IMR-90 (cell line): ENCODE measurements at regions not wholly inside any gene's neighbourhood (a gene's known extent, or its start where the extent isn't known, plus 50 kb on each side); places are given as distances from the start of the nearest gene placed in this dataset.

Experiments
- ATAC-seq: fragments of 200-7000 bp; cut with Tn5 transposase; 2 replicates; pipeline ENCODE4 v1.9.1; 2020; ENCODE audit warnings: low read depth, mild to moderate bottlenecking, moderate library complexity
- BruUV-seq: library from RNA; stranded (reverse); fragments of 400-500 nt; replicated peaks from 2 replicates; lab custom pipeline; 2021; lab: Mats Ljungman, UMichigan
- CTCF ChIA-PET: fragments of 300-600 bp; formaldehyde crosslinking; extraction: SDS; loops from one replicate; lab custom pipeline; 2021; ENCODE audit warnings: antibody characterized with exemption; lab: Yijun Ruan, JAX
- POLR2A ChIA-PET: fragments of 300-600 bp; sonication (Branson Sonifier 250); formaldehyde crosslinking; loops from one replicate; lab custom pipeline; 2022; ENCODE audit warnings: antibody characterized with exemption; ENCODE audit not compliant: unreplicated experiment; lab: Charles Lee
- DNase-seq: peaks from one replicate; pipeline ENCODE4 v3.0.0; 2013
- H2AFZ ChIP-seq: replicated peaks from 2 replicates; pipeline ENCODE3; 2013; ENCODE audit warnings: low read length, mild to moderate bottlenecking; ENCODE audit not compliant: poor library complexity
- H2AK5ac ChIP-seq: 2 replicates; pipeline ENCODE4 v1.6.1; 2013; ENCODE audit warnings: low read depth, low read length, inconsistent platforms
- H2AK9ac ChIP-seq: replicated peaks from 2 replicates; pipeline ENCODE3; 2013; ENCODE audit warnings: mild to moderate bottlenecking, low read depth, low read length, moderate library complexity; ENCODE audit not compliant: poor library complexity
- H2BK120ac ChIP-seq: 2 replicates; pipeline ENCODE4 v1.6.1; 2013; ENCODE audit warnings: low read depth, low read length, inconsistent platforms
- H2BK15ac ChIP-seq: 3 replicates; pipeline ENCODE4 v1.6.1; 2013; ENCODE audit warnings: low read depth, low read length, inconsistent platforms
- H2BK20ac ChIP-seq: 2 replicates; pipeline ENCODE4 v1.6.1; 2013; ENCODE audit warnings: low read depth, mild to moderate bottlenecking, inconsistent platforms, low read length, moderate library complexity
- H2BK5ac ChIP-seq: 2 replicates; pipeline ENCODE4 v1.6.1; 2013; ENCODE audit warnings: mild to moderate bottlenecking, low read depth, low read length, inconsistent platforms; ENCODE audit not compliant: poor library complexity, severe bottlenecking
- H3K14ac ChIP-seq: replicated peaks from 2 replicates; pipeline ENCODE4 v1.6.1; 2013; ENCODE audit warnings: low read depth, low read length, inconsistent platforms
- H3K18ac ChIP-seq: 2 replicates; pipeline ENCODE4 v1.6.1; 2013; ENCODE audit warnings: low read depth, low read length, control low read depth
- H3K23ac ChIP-seq: 2 replicates; pipeline ENCODE4 v1.6.1; 2013; ENCODE audit warnings: low read depth, low read length, inconsistent platforms
- H3K27ac ChIP-seq: 2 replicates; pipeline ENCODE4 v1.5.1; 2013; ENCODE audit warnings: mild to moderate bottlenecking, control low read depth, low read length; ENCODE audit not compliant: insufficient read depth
- H3K27me3 ChIP-seq: 2 replicates; pipeline ENCODE4 v1.6.1; 2013; ENCODE audit warnings: low read length; ENCODE audit not compliant: control insufficient read depth, insufficient read depth
- H3K36me3 ChIP-seq: 2 replicates; pipeline ENCODE4 v1.6.1; 2013; ENCODE audit warnings: low read length, mixed read lengths; ENCODE audit not compliant: control insufficient read depth, insufficient read depth
- H3K4ac ChIP-seq: 2 replicates; pipeline ENCODE4 v1.6.1; 2013; ENCODE audit warnings: low read depth, low read length, inconsistent platforms
- H3K4me1 ChIP-seq: 2 replicates; pipeline ENCODE4 v1.6.1; 2013; ENCODE audit warnings: low read length, mixed read lengths; ENCODE audit not compliant: control insufficient read depth, insufficient read depth
- H3K4me2 ChIP-seq: 2 replicates; pipeline ENCODE4 v1.6.1; 2013; ENCODE audit warnings: low read depth, mild to moderate bottlenecking, control low read depth, low read length, moderate library complexity
- H3K4me3 ChIP-seq: 2 replicates; pipeline ENCODE4 v1.5.1; 2013; ENCODE audit warnings: low read depth, mild to moderate bottlenecking, control low read depth, low read length, moderate library complexity; ENCODE audit not compliant: insufficient read depth
- H3K56ac ChIP-seq: 2 replicates; pipeline ENCODE4 v1.6.1; 2013; ENCODE audit warnings: low read length, inconsistent platforms; ENCODE audit not compliant: insufficient read depth; ENCODE audit errors: extremely low read depth
- H3K79me1 ChIP-seq, 2 experiments: 2 replicates each; pipeline ENCODE4 v1.6.1; 2013; ENCODE audit warnings: low read length in 2 of 2, inconsistent platforms in 1 of 2, low read depth in 1 of 2
- H3K9ac ChIP-seq: 2 replicates; pipeline ENCODE4 v1.6.1; 2013; ENCODE audit warnings: low read depth, low read length, control low read depth
- H3K9me1 ChIP-seq: 2 replicates; pipeline ENCODE4 v1.6.1; 2013; ENCODE audit warnings: low read length, inconsistent platforms; ENCODE audit not compliant: insufficient read depth
- H3K9me3 ChIP-seq: 2 replicates; pipeline ENCODE4 v1.6.1; 2013; ENCODE audit warnings: low read length; ENCODE audit not compliant: control insufficient read depth, insufficient read depth
- H4K20me1 ChIP-seq: 2 replicates; pipeline ENCODE4 v1.6.1; 2013; ENCODE audit warnings: low read length, inconsistent platforms; ENCODE audit not compliant: insufficient read depth
- H4K5ac ChIP-seq: 2 replicates; pipeline ENCODE4 v1.6.1; 2013; ENCODE audit warnings: mild to moderate bottlenecking, low read depth, low read length, control low read depth
- H4K8ac ChIP-seq, 2 experiments: 2 replicates each; pipeline ENCODE4 v1.6.1; 2013; ENCODE audit warnings: low read depth in 2 of 2, low read length in 2 of 2, control low read depth in 1 of 2, inconsistent platforms in 1 of 2
- H4K91ac ChIP-seq: 2 replicates; pipeline ENCODE4 v1.6.1; 2013; ENCODE audit warnings: low read depth, low read length, inconsistent platforms; ENCODE audit not compliant: insufficient read depth
- MAFK ChIP-seq: IDR thresholded peaks from 2 replicates; pipeline ENCODE4 v1.6.1; 2012; ENCODE audit warnings: low read depth, low read length, improper control_type of control experiment
- MAZ ChIP-seq: IDR thresholded peaks from 2 replicates; pipeline ENCODE4 v1.6.1; 2012; ENCODE audit warnings: low read depth, mild to moderate bottlenecking, low read length, improper control_type of control experiment, moderate library complexity, borderline replicate concordance
- WGBS, 2 experiments: methylation state at CpG; one replicate each; pipeline versions ENCODE4 v1.1.5 to v1.1.7; 2013; ENCODE audit warnings: missing lambda C conversion rate in 2 of 2; ENCODE audit not compliant: insufficient read length in 1 of 2; ENCODE audit errors: extremely low coverage in 2 of 2; 5-methylcytosine and 5-hydroxymethylcytosine counted together
- dilution Hi-C: fragments of 300-500 bp; cut with HindIII; formaldehyde crosslinking; loops from one replicate; pipeline ENCODE4 v1.14.3; 2018; ENCODE audit warnings: low sequenced_read_pairs; ENCODE audit not compliant: unreplicated experiment
- in situ Hi-C: fragments of 300-500 bp; cut with MboI; formaldehyde crosslinking; loops from 3 replicates; pipeline ENCODE4 v1.14.3; 2019; ENCODE audit warnings: low sequenced_read_pairs, inconsistent platforms, mixed read lengths
- intact Hi-C: fragments of 100-400 bp; cut with micrococcal nuclease; formaldehyde crosslinking; loops from 2 replicates; pipeline ENCODE4 v1.10.0; 2022
- TF ChIP-seq, protein P1 (sequence below): fragments of 150-350 bp; IDR thresholded peaks from 2 replicates; pipeline ENCODE4 v1.6.1; 2016; ENCODE audit warnings: low read depth, mild to moderate bottlenecking, low read length, moderate library complexity, borderline replicate concordance
- TF ChIP-seq, protein P2 (sequence below): fragments of 150-350 bp; IDR thresholded peaks from 2 replicates; pipeline ENCODE4 v1.6.1; 2017; ENCODE audit warnings: mild to moderate bottlenecking, antibody characterized with exemption, low read length, low read depth

DNA sequence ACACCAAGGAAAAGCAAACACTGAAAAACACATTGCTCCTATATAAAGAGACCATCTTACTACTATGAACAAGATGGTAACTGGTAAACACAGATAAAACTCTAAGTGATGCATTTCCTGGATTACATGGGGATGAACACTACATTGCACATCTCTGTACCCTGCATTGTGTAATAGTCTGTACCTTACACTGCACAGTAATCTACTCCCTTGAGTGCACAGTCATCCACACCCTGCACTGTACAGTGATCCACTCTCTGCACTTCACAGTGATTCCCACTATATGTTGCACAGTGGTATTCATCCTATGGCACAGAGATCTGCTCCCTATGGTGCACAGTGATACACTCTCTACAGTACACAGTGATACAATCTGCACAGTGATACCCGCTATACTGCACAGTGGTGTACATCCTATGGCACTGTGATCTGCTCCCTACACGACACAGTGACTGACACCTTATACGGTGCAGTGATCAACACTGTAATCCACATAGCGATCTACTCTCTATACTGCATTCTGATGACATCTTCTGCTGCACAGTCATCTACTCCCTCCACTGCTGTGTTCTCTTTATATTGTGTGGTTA lies 462.2 kb upstream of the RGPD4 start:
- no peaks in the 10 kb centered on the region for H3K4me1 ChIP-seq
- intact Hi-C loops (no loop called here), in situ Hi-C loops (no loop called here), dilution Hi-C loops (no loop called here)
- no peaks in the 10 kb centered on the region for H3K9me1 ChIP-seq
- H4K20me1 ChIP-seq = no peaks in the 10 kb centered on the region
- ATAC-seq (no peak), DNase-seq (no peak)
- no peak overlapping the region for H2AFZ ChIP-seq
- H2BK5ac ChIP-seq = no peak overlapping the region
- no peak overlapping the region for H3K9ac ChIP-seq
- H3K27ac ChIP-seq = no peak overlapping the region
- no peak overlapping the region for H3K18ac ChIP-seq
- H2BK20ac ChIP-seq = no peak overlapping the region
- H3K56ac ChIP-seq = no peak overlapping the region
- CTCF ChIA-PET = no interaction called here
- H3K27me3 ChIP-seq = no peaks in the 10 kb centered on the region
- H3K23ac ChIP-seq = no peak overlapping the region
- H3K36me3 ChIP-seq = no peaks in the 10 kb centered on the region
- no peak overlapping the region for H2BK120ac ChIP-seq
- no peak overlapping the region for H3K4me2 ChIP-seq
- no peak overlapping the region for H4K91ac ChIP-seq
- BruUV-seq = no TSS peak
- POLR2A ChIA-PET = no interaction called here
- no peak overlapping the region for H3K4me3 ChIP-seq
- no peak overlapping the region for H2AK5ac ChIP-seq
- H4K5ac ChIP-seq = no peak overlapping the region
- no CpG with 5 or more reads among the region's 4 CpGs for WGBS, 2 experiments
- no peak overlapping the region for H3K14ac ChIP-seq
- H3K79me1 ChIP-seq = no peaks in the 10 kb centered on the region
- no peak overlapping the region for H2AK9ac ChIP-seq
- no peak overlapping the region for H3K4ac ChIP-seq
- no peak overlapping the region for H4K8ac ChIP-seq
- no peak overlapping the region for H2BK15ac ChIP-seq
- TF ChIP-seq MAZ (no peak), MAFK (no peak)
- TF ChIP-seq, protein P1, sequence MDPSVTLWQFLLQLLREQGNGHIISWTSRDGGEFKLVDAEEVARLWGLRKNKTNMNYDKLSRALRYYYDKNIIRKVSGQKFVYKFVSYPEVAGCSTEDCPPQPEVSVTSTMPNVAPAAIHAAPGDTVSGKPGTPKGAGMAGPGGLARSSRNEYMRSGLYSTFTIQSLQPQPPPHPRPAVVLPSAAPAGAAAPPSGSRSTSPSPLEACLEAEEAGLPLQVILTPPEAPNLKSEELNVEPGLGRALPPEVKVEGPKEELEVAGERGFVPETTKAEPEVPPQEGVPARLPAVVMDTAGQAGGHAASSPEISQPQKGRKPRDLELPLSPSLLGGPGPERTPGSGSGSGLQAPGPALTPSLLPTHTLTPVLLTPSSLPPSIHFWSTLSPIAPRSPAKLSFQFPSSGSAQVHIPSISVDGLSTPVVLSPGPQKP = no peak
- TF ChIP-seq, protein P2, sequence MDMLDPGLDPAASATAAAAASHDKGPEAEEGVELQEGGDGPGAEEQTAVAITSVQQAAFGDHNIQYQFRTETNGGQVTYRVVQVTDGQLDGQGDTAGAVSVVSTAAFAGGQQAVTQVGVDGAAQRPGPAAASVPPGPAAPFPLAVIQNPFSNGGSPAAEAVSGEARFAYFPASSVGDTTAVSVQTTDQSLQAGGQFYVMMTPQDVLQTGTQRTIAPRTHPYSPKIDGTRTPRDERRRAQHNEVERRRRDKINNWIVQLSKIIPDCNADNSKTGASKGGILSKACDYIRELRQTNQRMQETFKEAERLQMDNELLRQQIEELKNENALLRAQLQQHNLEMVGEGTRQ = no peak
- peaks cover 2% of the 10 kb centered on the region; the same call in 1 of the 2 replicates for H3K9me3 ChIP-seq
